ENCODE measurements at regions not wholly inside any gene's neighbourhood (a gene's known extent, or its start where the extent isn't known, plus 50 kb on each side); places are given as distances from the start of the nearest gene placed in this dataset.
"Not testable (repeated sequence)": the region's sequence is repeated elsewhere in the genome, so short reads cannot be mapped to it uniquely, and the experiment has no call there.

DNA sequence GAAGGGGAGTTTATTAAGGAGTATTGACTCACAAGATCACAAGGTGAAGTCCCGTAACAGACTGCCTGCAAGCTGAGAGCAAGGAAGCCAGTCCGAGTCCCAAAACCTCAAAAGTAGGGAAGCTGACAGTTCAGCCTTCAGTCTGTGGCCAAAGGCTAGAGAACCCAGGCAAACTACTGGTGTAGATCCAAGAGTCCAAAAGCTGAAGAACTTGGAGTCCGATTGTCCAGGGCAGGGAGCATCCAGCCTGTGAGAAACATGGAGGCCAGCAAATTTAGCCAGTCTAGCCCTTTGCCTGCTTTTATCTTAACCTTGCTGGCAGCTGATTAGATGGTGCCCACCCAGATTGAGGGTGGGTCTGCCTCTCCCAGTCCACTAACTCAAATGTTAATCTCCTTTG lies 621.9 kb upstream of the ITGA1 start:
- DNase-seq, result not testable (repeated sequence)

DNA sequence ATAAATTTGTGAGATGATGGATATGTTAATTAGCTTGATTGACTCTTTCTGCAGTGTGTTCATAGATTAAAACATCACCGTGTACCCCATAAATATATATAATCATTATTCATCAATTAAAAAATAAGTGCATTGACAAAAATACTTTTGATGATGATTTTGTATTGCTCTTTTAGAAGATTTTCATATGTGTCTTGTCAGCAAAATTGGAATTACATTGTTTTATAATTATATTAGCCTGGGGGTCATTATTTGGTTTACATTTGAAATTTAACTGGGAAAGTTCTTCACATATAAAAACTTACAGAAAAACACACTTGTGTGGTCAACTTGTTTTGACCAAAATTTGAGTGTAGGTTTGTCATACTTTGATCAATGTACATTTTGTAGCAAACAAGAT lies 614.6 kb upstream of the ITGA1 start:
- DNase-seq, result no peak

DNA sequence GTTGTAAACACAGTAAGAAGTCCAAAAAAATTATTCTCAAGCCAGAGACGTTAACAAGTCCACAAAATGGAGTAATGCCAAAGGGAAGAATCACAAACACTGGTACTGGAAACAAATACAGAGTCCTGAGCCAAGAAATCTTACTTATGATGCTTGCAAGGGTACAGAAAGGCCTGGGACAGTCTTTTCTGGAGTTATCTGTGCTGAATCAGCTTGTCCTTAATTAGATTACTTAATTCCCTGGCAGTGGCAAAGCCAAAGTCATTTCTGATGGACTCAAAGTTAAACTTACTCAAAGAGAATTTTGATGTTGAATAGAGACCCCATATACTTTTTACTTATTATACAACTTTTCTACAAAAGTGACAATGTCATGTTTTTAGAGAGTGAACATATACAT lies 610.5 kb upstream of the ITGA1 start:
- DNase-seq, result no peak

DNA sequence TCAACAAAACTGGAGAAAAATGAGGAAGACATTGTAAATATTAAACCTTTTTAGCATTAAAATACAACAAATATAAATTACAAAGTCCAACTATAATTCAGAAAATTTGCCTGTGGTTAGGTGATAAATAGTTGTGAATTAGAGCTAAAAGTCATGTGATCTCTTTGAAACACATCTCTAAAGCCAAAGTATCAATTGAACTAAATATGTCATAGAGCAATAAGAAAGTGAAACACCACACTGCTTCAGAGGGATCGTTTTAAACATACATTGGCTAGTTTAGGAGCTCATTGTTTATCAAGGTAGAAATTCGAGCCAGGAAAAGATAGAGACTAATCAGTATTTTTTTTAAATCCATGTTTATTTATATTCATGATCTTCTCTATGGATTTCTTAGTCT lies 606.3 kb upstream of the ITGA1 start:
- DNase-seq, result no peak

DNA sequence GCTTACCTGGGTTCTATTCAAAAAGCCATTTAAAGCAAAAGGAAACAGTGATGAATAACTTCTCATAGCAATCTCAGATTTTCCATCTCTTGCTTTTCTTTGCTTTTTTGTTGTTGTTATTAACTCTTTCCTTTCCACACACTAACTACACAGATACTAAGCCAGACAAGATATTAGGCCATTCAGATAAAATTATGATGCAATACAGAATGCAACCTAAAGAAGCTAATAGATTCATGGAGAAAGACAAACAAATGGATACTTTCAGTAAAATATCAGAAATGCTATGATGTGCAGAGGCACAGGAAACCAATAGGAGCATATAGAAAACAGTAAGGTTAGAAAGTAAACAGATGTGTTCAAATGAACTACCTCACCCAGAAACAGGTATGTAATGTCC lies 597.0 kb upstream of the ITGA1 start:
- DNase-seq, result no peak

DNA sequence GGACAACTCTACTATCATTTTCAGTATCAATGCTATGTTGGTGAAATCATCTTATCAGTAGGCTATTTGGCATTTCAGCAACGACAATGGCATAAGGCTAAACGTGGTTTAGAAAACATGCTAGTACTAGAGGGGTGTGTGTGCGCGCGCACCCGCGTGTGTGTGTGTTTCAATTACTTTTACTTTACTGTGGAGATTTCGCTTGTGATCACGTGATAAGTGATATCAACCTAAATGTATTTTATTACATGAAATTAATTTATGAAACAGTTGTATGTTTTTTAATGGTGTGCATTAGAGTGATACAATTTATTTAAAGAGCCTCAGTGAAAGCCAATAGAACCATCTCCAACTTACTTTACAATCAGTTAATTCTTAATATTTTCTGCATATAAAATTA lies 587.9 kb upstream of the ITGA1 start:
- no peak for DNase-seq

DNA sequence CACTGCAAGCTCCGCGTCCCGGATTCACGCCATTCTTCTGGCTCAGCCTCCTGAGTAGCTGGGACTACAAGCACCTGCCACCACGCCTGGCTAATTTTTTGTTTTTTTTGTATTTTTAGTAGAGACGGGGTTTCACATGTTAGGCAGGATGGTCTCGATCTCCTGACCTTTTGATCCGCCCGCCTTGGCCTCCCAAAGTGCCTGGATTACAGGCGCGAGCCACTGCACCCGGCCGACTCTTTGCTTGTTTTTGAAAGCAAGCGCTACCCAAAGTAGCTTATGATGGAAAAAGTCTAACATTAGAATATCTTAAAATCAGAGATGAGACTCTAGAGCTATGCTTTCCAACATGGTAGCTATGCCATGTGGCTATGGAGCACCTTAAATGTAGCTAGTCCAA lies 585.5 kb upstream of the ITGA1 start:
- DNase-seq, result no peak

DNA sequence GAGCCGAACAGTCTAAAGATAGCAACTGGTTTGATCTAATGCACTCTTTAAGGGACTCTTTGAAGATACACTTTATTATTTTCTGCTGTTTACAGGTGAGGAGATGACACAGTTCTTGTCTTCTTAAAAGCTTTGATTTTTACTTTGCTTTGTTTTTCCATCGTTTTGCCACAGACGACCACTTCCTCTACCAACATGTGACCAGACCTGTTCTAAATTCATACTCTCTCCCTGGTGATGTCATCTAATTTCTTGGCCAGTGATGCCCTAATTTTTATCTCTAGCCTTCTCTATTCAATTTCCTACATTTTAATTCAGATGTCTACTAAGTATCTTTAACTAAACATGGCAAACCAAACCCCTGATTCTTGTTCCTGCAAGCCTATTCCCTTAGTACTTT lies 583.4 kb upstream of the ITGA1 start:
- DNase-seq, result no peak
